ENCODE measurements at regions not wholly inside any gene's neighbourhood (a gene's known extent, or its start where the extent isn't known, plus 50 kb on each side); places are given as distances from the start of the nearest gene placed in this dataset.
"Not testable (repeated sequence)": the region's sequence is repeated elsewhere in the genome, so short reads cannot be mapped to it uniquely, and the experiment has no call there.

GRCh38 chr4:100022792-100023222 lies 72.7 kb upstream of the H2AZ1 start:
- DNase-seq = no peak

DNA sequence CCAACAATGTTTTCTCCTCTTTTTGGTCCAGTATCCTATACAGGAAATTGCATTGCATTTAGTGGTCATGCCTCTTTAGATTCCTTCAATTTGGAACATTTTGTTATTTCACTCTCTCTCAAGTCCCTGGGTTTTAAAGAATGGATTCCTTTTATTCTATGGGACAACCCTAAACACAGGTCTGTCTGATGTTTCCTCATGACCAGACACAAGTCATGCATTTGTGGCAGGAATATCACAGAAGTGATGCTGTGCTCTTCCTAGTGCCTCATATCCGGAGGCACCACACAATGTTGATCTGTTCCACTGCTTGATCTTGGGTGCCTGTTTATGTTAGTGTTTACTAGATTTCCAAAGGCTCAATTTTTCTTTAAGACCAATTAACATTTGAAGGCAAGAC lies 69.7 kb upstream of the H2AZ1 start:
- no peak for DNase-seq

DNA sequence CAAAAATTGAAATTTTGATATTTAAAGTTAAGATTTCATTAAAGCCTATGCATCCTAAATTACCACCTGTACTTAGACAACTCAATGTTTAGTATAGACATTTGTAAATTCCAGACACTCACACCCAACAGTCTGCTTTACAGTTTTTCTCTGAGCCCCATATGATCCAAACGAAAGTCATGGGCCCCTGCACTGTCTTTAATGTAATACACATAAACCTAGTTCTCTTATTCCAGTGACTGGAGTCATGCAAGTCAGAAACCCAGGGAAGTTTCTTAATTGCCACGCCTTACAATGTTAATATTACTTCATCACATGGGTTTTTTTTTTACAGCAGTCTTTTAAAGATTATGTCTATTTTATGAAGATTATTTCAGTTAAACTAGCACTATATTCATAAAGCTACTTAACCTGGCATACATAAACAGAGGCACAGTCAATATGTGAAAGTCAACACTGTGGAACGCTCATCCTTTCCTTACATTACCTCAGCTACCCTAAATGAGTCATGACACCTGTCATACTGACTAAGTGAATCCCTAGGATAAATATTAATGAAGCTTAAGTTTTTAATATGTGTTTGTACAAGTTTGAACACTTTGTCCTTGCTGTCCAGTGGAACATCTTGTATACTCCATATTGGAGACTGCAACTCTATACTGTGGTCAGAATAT lies 67.7 kb upstream of the H2AZ1 start:
- DNase-seq = no peak

- DNase-seq = no peak
Observed at GRCh38 chr4:100016191-100016590, 66.1 kb upstream of the H2AZ1 start.

DNA sequence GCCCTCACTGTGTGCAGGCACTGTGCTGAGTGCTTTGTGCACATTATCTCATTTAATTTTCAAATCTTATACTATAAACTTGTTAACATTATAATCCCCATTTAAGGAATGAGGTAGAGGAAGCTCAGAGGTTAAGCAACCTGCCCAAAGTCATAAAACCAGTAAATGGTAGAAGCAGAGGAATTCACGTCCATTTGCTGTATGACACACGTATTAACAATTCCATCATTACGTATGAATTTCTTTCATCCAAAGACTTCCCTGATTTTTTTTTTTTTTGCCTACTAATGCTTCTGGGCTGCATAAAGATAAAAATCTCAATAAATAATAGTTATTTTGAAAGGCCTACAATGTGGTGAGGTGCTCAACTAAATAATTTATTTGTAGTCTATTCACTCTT lies 64.5 kb upstream of the H2AZ1 start:
- DNase-seq = no peak

DNA sequence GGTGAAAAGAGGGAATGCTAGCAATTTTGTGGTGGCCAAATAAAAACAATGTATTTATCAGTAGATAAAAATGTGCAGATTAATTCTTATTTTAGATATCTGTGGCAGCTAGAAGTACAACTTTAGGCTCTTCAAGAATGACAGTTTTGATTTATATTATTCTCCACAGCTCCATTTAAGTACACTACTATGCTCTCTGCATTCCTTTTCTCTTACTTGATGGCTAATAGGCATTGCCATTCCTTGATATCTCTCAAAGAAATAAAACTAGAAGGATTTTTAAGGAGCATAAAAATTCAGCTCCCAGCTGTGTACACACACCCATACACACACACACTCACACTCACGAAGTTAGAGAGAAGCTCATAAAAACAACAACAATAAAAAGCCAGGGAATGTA lies 59.4 kb upstream of the H2AZ1 start:
- no peak for DNase-seq

GRCh38 chr4:100008048-100008447 lies 58.0 kb upstream of the H2AZ1 start:
- no peak for DNase-seq

DNA sequence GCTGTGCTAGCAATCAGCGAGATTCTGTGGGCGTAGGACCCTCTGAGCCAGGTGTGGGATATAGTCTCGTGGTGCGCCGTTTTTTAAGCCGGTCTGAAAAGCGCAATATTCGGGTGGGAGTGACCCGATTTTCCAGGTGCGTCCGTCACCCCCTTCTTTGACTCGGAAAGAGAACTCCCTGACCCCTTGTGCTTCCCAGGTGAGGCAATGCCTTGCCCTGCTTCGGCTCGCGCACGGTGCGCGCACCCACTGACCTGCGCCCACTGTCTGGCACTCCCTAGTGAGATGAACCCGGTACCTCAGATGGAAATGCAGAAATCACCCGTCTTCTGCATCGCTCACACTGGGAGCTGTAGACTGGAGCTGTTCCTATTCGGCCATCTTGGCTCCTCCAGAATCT lies 56.1 kb upstream of the H2AZ1 start:
- DNase-seq = not testable (repeated sequence)

Data from activated CD8-positive, alpha-beta memory T cell treated with anti-CD3 and anti-CD28 coated beads for 24 hours (primary cell).